Ramos (cell line): ENCODE measurements at regions not wholly inside any gene's neighbourhood (a gene's known extent, or its start where the extent isn't known, plus 50 kb on each side); places are given as distances from the start of the nearest gene placed in this dataset.
"Not testable (repeated sequence)": the region's sequence is repeated elsewhere in the genome, so short reads cannot be mapped to it uniquely, and the experiment has no call there.

Experiments
- in situ Hi-C: fragments of 300-500 bp; cut with MboI; formaldehyde crosslinking; loops from one replicate; pipeline ENCODE4 v1.14.3; 2022; ENCODE audit warnings: low sequenced_read_pairs; ENCODE audit not compliant: unreplicated experiment

- in situ Hi-C loops: no loop called here
Measured at GRCh38 chr13:44887515-44887914, 101.8 kb downstream of the NUFIP1 start.

DNA sequence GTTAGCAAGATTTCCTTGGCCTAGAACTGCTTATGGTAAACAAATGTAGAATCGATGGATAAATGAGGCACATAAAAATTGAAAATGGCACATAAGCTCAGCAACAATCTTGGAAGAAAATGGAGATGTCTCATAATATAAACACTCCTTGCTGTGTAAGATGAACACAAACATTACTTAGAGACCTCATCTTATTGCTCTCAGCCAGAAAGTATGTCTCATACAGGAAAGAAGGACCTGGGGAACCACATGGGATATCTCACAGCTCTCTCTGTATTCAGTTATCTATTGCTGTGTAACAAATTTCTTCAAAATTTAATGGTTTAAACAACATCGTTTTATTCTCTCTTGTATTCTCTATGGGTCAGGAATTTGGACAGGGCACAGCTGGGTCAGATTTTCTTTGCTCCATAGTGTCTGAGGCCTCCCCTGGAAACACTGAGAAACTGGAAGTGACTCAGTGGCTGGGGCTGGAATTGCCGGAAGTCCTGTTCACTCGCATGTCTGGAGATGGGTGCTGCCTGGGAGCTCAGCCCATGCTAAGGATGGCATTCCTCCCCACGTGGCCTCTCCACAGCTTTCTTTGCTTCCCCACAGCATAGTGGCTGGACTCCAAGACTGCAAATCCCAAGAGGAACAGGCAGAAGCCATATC lies 105.1 kb downstream of the NUFIP1 start:
- in situ Hi-C loops: no loop called here

DNA sequence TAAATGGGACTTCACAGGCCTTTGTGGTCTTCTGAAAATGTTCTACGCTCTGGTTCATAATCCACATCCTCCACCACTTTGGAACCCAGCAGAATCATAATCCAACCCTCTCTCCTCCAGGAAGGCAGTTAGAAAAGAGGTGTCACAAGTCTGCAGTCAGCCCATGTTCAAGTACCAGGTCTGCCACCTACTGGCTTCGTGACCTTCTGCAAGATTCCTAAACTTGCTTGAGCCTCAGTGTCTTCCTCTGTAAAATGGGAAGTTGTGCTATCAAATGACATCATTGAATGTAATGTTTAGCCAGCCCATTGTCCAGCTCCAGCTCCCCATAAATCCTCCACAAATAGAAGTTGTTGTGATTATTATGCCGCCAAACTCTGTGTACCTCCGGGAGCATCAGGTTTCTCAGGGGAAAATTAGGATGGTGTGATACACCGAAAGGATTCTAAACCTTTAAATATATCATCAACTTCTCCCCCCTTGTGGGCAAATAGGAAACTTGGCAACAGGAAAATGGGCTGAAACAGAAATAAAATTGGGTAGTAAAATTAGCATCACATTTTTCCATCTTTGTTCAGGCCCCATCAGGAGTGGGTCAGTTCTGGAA lies 109.7 kb downstream of the NUFIP1 start:
- in situ Hi-C loops: loop anchor here (10.0 kb wide), 1 partner anchor 395 kb away; no protein-coding TSS in a partner anchor

DNA sequence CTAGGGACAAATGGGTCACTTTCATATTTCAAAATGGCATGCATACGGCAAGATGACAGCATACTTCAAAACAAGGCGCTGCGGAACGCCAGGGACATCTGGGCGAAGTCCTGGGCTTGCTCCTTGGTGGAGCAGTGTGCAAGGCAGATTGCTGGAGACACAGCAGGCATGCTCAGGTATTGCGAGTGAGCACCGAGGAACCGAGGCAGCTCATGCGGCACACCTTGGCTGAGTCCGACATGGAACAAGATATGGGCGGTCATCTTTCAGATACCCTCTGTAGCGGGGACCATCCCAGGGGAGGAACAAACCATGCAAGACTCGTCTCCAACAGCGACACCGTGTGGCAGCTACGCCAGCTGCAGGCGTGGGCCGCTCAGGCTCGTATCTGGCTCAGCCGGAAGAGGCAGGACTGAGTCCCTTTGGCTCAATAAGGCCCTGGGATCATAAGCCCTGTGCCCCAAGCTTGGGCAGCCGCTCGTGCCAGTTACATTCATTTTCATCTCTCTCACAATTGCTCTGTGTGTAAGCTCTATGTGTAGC lies 112.4 kb downstream of the NUFIP1 start:
- in situ Hi-C loops: loop anchor here (10.0 kb wide), 1 partner anchor 392 kb away; no protein-coding TSS in a partner anchor

GRCh38 chr13:44874886-44875630 lies 114.2 kb downstream of the NUFIP1 start:
- in situ Hi-C loops: loop anchor here (10.0 kb wide), 1 partner anchor 390 kb away; no protein-coding TSS in a partner anchor

DNA sequence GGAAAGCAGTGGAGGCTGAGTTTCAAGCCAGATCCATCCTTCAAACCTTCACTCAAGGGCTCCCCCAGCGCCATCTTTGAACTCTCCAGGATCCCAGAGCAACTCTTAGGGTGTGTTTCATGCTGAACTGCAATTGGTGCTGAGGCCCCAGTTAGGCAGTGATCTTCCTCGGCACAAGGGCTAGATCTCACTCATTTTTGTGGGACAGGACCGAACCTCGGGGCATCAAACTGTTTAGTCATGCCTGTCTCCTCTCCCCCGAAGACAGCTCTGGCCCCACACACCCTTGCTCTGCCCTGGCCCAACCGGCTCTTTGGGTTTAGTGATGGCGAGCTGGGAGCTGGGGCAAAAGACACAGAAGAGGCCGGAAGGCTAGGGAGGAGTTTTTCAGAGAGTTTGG lies 115.1 kb downstream of the NUFIP1 start:
- in situ Hi-C loops: loop anchor here (10.0 kb wide), 1 partner anchor 389 kb away; no protein-coding TSS in a partner anchor

- in situ Hi-C loops: loop anchor here (10.0 kb wide), 1 partner anchor 389 kb away; no protein-coding TSS in a partner anchor
Measured at GRCh38 chr13:44873461-44873860, 115.8 kb downstream of the NUFIP1 start.

- in situ Hi-C loops: loop anchor here (10.0 kb wide), 1 partner anchor 388 kb away; no protein-coding TSS in a partner anchor
Measured at GRCh38 chr13:44872751-44873150, 116.5 kb downstream of the NUFIP1 start.

DNA sequence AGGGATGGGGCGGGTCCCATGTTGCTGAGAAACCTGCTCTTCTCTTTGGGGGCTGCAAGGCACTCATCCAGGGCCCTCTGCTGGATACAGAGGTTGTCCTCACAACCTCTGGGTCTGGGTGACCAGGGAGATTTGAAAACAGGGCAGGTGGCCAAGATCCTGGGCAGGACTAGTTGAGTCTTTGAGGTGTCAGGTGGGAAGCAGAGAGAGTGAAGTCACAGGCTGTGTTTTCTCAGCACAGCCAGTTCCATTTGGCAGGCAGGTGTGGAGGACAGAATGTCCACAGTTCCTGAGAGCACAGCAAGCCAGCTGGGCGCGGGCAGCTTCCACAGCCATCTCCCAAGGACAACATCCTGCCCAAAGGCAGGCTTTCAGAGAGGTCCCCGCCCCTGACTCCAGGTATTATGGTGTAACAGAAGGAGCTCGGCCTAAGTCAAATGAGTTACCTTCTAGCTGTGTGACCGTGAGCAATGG lies 118.8 kb downstream of the NUFIP1 start:
- in situ Hi-C loops: loop anchor here (10.0 kb wide), 1 partner anchor 386 kb away; no protein-coding TSS in a partner anchor

DNA sequence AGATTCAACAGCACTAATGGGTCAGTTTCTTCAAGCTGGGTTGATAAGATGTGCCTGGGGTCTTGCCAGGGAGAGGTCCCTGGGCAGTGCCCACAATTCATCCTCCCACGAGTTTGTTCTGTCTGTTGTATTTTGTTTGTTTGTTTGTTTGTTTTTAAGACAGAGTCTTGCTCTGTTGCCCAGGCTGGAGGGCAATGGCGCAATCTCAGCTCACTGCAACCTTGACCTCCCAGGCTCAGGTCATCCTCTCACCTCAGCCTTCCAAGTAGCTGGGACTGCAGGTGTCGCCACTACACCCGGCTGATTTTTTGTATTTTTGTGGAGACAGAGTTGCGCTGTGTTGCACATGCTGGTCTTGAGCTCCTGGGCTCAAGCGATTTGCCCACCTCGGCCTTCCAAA lies 120.1 kb downstream of the NUFIP1 start:
- in situ Hi-C loops: no loop called here

GRCh38 chr13:44868397-44868796 lies 120.9 kb downstream of the NUFIP1 start:
- in situ Hi-C loops: no loop called here

DNA sequence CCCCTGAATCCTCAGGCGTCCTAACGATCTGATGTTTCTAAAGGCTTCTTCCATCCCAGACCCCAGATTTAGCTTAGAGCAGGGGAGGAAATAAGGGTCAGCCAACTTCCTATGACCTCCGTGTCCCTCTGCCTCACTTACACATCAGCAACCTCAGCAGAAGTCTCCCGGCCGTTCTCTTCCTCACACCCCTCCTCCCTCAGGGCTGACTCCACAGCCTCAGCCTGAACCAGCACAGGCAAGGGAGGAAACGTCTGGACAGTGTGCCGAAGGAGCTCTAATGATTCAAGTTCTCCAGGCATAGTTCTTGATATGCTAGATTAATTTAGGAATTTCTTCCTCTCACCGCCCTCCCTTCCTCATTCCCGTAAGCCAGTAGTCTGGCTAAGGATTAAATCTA lies 121.4 kb downstream of the NUFIP1 start:
- in situ Hi-C loops: no loop called here

- in situ Hi-C loops: no loop called here
Measured at GRCh38 chr13:44866411-44866911, 122.8 kb downstream of the NUFIP1 start.

- in situ Hi-C loops: no loop called here
Measured at GRCh38 chr13:44865722-44866410, 123.4 kb downstream of the NUFIP1 start.

DNA sequence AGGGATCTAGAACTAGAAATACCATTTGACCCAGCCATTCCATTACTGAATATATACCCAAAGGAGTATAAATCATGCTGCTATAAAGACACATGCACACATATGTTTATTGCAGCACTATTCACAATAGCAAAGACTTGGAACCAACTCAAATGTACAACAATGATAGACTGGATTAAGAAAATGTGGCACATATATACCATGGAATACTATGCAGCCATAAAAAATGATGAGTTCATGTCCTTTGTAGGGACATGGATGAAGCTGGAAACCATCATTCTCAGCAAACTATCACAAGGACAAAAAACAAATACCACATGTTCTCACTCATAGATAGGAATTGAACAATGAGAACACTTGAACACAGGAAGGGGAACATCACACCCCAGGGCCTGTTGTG lies 125.6 kb downstream of the NUFIP1 start:
- in situ Hi-C loops: not testable (repeated sequence)

- in situ Hi-C loops: no loop called here
Measured at GRCh38 chr13:44860454-44860853, 128.8 kb downstream of the NUFIP1 start.

DNA sequence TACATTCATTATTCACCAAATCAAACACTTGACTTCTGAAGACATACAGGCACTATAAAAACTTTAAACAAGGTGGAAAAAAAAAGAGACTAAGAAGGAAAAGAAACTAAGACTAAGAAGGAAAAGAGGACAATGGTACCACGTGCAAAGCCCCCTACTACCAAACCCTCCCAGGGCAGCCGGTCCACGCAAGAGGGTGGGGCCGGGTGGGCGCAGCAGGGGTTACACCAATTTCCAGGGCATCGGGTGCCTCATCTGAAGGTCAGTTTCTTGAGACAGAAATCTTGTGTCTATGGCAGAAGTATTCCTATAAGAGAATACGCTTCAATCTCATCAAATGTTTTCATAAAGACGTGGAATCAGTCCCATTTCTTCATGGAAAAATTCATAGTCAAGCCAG lies 131.5 kb downstream of the NUFIP1 start:
- in situ Hi-C loops: no loop called here

- in situ Hi-C loops: no loop called here
Measured at GRCh38 chr13:44857061-44857460, 132.2 kb downstream of the NUFIP1 start.

DNA sequence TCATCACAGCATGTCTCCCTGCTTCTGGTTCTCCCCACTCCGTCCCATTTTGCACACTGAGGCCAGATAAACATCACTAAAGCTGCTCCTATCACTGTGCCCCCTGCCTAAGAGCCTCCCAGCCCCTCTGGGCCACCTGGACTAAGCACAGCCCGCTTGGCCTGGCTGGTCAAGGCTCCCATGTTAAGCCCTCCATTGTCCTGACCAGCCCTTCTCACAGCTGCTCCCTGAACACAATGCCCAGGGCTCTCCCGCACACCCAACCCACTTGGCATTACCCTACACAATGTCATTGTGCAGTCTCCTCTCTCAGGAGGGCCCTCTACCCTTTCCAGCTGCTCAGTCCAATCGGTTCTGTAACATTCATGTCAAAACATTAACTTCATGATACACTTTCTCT lies 133.4 kb downstream of the NUFIP1 start:
- in situ Hi-C loops: no loop called here
